Loucy (cell line): ENCODE measurements at regions not wholly inside any gene's neighbourhood (a gene's known extent, or its start where the extent isn't known, plus 50 kb on each side); places are given as distances from the start of the nearest gene placed in this dataset.

Source experiments
- H2AFZ ChIP-seq: fragments of 200-600 bp; sonication (generic); 2 replicates; pipeline ENCODE4 v1.6.0; 2016; ENCODE audit warnings: antibody characterized with exemption, mild to moderate bottlenecking, low read length, moderate library complexity
- H3F3A ChIP-seq: fragments of 200-600 bp; 2 replicates; pipeline ENCODE4 v1.6.0; 2016; ENCODE audit warnings: antibody characterized with exemption, low read depth, mild to moderate bottlenecking
- H3K27me3 ChIP-seq: fragments of 200-600 bp; sonication (generic); 2 replicates; pipeline ENCODE4 v1.6.1; 2014; ENCODE audit warnings: low read length, mild to moderate bottlenecking; ENCODE audit not compliant: insufficient read depth, poor library complexity, severe bottlenecking
- H3K36me3 ChIP-seq: fragments of 200-600 bp; sonication (generic); 2 replicates; pipeline ENCODE4 v1.6.1; 2016; ENCODE audit warnings: low read length; ENCODE audit not compliant: insufficient read depth
- H3K4me1 ChIP-seq: fragments of 200-600 bp; sonication (generic); 2 replicates; pipeline ENCODE4 v1.5.1; 2014; ENCODE audit warnings: low read length, mild to moderate bottlenecking; ENCODE audit not compliant: insufficient read depth, poor library complexity, severe bottlenecking
- H3K4me2 ChIP-seq: fragments of 200-600 bp; sonication (generic); 2 replicates; pipeline ENCODE4 v1.6.0; 2014; ENCODE audit warnings: antibody characterized with exemption, low read length, low read depth, mild to moderate bottlenecking; ENCODE audit not compliant: poor library complexity, severe bottlenecking
- H3K4me3 ChIP-seq: fragments of 200-600 bp; sonication (generic); 2 replicates; pipeline ENCODE4 v1.5.1; 2014; ENCODE audit warnings: low read length, mild to moderate bottlenecking, mixed read lengths; ENCODE audit not compliant: poor library complexity, severe bottlenecking
- H3K79me2 ChIP-seq: fragments of 200-600 bp; sonication (generic); 2 replicates; pipeline ENCODE4 v1.6.1; 2014; ENCODE audit warnings: low read length; ENCODE audit not compliant: insufficient read depth
- H3K9ac ChIP-seq: fragments of 200-600 bp; sonication (generic); 2 replicates; pipeline ENCODE4 v1.6.0; 2014; ENCODE audit warnings: mild to moderate bottlenecking, low read depth, low read length, moderate library complexity; ENCODE audit not compliant: poor library complexity, severe bottlenecking
- H3K9me2 ChIP-seq: fragments of 200-600 bp; sonication (generic); replicated peaks from 2 replicates; pipeline ENCODE4 v1.6.1; 2016; ENCODE audit warnings: low read depth, low read length, mixed read lengths
- H3K9me3 ChIP-seq: fragments of 200-600 bp; sonication (generic); 2 replicates; pipeline ENCODE4 v1.6.1; 2014; ENCODE audit warnings: mild to moderate bottlenecking, antibody characterized with exemption, low read length, low read depth; ENCODE audit not compliant: insufficient read depth
- H4K20me1 ChIP-seq: fragments of 200-600 bp; sonication (generic); 2 replicates; pipeline ENCODE4 v1.6.0; 2014; ENCODE audit warnings: antibody characterized with exemption, low read length, mild to moderate bottlenecking; ENCODE audit not compliant: insufficient read depth, poor library complexity, severe bottlenecking
- EZH2phosphoT487 ChIP-seq: fragments of 200-600 bp; IDR thresholded peaks from 2 replicates; pipeline ENCODE4 v1.6.1; 2018; ENCODE audit warnings: antibody characterized with exemption, mild to moderate bottlenecking, moderate library complexity, borderline replicate concordance
- TF ChIP-seq, protein P1 (sequence below): fragments of 200-600 bp; sonication (generic); conservative IDR thresholded peaks from 2 replicates; pipeline ENCODE4 v1.5.1; 2014; ENCODE audit warnings: mild to moderate bottlenecking, antibody characterized with exemption, low read length

DNA sequence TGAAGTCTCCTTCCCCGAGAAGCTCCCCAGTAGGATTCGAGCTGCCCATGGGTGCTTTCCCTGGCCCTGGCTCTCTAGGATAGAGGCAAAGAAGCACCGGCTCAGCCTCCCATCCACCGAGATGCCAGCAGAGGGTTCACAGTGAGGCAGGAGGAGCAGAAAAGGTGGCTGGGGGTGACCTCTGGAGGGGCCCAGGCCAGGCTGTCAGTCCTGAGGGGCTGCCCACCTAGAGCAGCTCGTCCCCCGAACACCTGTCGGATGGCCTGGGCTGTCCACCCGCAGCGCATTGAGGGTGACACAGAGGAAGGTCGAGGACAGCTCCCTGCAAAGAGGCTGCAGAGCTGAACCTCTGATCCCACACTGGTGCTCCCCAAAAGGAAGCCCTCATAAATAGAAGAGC is 167.2 kb upstream of the PPP2R2D start:
- Histone ChIP-seq H3K9me2 (no peaks in the 10 kb centered on the region), H3F3A (no peaks in the 10 kb centered on the region), H3K4me1 (no peaks in the 10 kb centered on the region), H3K4me2 (no peak overlapping the region), H3K79me2 (no peaks in the 10 kb centered on the region), H3K36me3 (no peaks in the 10 kb centered on the region), H3K9ac (no peak overlapping the region), H2AFZ (no peak overlapping the region), H3K4me3 (no peak overlapping the region), H3K27me3 (no peaks in the 10 kb centered on the region), H4K20me1 (no peaks in the 10 kb centered on the region), H3K9me3 (no peaks in the 10 kb centered on the region; the same call in 1 of the 2 replicates)
- no peak for TF ChIP-seq EZH2phosphoT487
- TF ChIP-seq, protein P1, sequence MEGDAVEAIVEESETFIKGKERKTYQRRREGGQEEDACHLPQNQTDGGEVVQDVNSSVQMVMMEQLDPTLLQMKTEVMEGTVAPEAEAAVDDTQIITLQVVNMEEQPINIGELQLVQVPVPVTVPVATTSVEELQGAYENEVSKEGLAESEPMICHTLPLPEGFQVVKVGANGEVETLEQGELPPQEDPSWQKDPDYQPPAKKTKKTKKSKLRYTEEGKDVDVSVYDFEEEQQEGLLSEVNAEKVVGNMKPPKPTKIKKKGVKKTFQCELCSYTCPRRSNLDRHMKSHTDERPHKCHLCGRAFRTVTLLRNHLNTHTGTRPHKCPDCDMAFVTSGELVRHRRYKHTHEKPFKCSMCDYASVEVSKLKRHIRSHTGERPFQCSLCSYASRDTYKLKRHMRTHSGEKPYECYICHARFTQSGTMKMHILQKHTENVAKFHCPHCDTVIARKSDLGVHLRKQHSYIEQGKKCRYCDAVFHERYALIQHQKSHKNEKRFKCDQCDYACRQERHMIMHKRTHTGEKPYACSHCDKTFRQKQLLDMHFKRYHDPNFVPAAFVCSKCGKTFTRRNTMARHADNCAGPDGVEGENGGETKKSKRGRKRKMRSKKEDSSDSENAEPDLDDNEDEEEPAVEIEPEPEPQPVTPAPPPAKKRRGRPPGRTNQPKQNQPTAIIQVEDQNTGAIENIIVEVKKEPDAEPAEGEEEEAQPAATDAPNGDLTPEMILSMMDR: no peak

DNA sequence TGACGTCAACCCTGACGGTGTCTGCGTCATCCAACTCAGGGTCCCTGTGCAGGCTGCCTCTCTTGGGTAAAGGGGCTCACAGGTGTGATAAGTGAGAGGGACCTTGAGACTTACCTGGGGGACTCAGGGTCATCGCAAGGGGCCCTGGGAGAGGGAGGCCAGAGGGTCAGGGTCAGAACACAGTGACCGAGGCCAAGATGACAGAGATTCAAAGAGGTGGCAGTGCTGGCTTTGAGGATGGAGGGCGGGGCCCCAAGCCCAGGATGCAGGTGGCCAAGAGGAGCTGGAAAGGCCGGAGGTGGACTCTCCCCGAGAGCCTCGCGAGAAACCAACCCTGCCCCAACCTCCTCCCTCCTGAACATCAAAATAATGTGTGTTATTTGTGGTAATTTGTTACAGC is 165.2 kb upstream of the PPP2R2D start:
- no peaks in the 10 kb centered on the region for H3K36me3 ChIP-seq
- H3K4me1 ChIP-seq: no peaks in the 10 kb centered on the region
- no peaks in the 10 kb centered on the region for H3K27me3 ChIP-seq
- peaks cover 4% of the 10 kb centered on the region; the same call in 1 of the 2 replicates for H3K9me3 ChIP-seq
- no peaks in the 10 kb centered on the region for H3F3A ChIP-seq
- H3K4me2 ChIP-seq: no peak overlapping the region
- H3K79me2 ChIP-seq: no peaks in the 10 kb centered on the region
- TF ChIP-seq EZH2phosphoT487: no peak
- TF ChIP-seq, protein P1: no peak
- H3K9me2 ChIP-seq: no peaks in the 10 kb centered on the region
- no peak overlapping the region for H2AFZ ChIP-seq
- H3K4me3 ChIP-seq: no peak overlapping the region
- H4K20me1 ChIP-seq: no peaks in the 10 kb centered on the region
- no peak overlapping the region for H3K9ac ChIP-seq

DNA sequence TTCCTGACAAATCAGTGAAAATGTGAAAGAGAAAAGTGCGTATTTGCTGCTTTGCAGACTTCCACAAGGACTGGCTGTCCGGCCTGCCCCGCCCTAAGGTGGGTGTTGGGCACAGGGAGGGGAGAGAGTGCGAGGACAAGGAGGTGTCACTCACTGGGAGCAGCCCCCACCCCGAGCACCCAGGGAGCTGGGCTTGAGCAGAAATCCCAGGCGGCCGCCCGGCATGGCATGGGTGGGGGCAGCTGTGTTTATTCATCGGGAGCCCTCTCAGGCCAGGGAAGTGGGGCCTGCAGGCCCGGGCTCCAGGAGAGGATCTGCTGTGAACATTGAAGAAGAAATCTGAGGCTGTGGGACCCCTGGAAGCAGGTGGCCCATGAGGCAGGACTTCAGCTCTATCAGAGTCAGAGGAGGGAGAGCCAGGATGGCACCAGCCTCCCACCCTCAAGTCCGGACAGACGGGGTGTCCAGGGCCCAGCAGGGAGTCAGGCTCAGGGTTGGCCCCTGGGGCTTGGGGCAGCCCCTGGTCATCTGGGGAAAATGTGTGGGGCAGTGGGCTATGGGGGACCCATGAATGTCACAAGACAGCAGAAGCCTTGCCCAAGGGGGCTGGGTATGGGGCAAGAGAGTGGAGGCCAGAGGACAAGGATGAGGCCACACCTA is 164.4 kb upstream of the PPP2R2D start:
- no peaks in the 10 kb centered on the region for H3F3A ChIP-seq

More for the DNA sequence above, 164.4 kb upstream of the PPP2R2D start:
- H3K9me2 ChIP-seq: no peaks in the 10 kb centered on the region
- no peak overlapping the region for H3K4me2 ChIP-seq
- H3K4me1 ChIP-seq: no peaks in the 10 kb centered on the region
- H3K9me3 ChIP-seq: peaks cover 4% of the 10 kb centered on the region; the same call in 1 of the 2 replicates
- no peak overlapping the region for H2AFZ ChIP-seq
- H4K20me1 ChIP-seq: no peaks in the 10 kb centered on the region
- no peaks in the 10 kb centered on the region for H3K36me3 ChIP-seq
- no peak overlapping the region for H3K4me3 ChIP-seq
- H3K27me3 ChIP-seq: no peaks in the 10 kb centered on the region
- no peak overlapping the region for H3K9ac ChIP-seq
- no peak for TF ChIP-seq EZH2phosphoT487
- TF ChIP-seq, protein P1: no peak
- H3K79me2 ChIP-seq: no peaks in the 10 kb centered on the region
